ENCODE measurements at regions not wholly inside any gene's neighbourhood (a gene's known extent, or its start where the extent isn't known, plus 50 kb on each side); places are given as distances from the start of the nearest gene placed in this dataset.

DNA sequence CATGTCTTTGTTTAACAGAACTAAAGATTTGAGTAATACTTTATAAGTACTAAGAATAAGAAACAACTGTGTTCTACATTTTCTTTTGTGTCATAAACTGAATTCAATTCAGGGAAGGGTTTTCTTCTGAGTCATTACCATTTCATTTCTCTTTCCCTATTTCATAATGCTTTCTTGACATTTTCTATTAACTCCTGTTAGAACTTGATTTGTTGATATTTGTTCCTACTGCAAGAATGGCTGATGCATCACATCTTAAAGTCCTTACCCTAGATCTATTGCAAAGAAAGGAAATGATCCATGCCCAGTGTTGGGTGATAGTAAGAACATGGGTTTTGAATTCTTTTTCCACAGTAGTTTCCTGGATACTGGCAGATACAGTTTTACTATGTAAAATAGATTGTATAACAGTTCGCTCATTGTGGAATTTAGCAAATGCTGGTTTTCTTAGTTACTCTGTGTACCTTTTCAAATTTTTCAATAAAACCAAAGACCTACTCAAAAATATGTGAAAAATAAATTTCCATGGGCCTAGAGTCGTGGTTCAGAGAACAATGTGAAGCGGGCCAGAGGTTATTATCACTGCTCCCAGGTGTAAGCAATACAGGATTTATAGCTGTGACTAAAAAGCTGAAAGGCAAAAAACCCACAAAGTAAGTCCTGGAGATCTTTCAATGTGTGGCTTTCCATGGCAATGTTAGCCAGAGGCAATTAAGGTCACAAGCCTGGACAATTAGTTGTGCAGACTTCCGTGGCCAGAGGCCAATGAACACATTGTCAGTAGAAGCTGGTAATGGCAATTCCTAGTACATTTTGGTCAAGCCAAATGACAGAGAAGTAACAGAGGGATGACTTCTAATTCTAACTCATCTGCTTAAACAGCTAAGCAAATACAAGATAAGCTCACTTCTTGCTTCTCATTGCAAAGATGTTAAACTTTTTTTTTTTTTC lies 127.3 kb upstream of the FAT4 start:
- H2AFZ ChIP-seq (ENCODE audit: low read depth, low read length) = no peak overlapping the region
- in situ Hi-C loops (cut with MboI) = no loop called here
- FAIRE-seq (no peak), ATAC-seq (no peak), DNase-seq (ENCODE audit: extremely low read depth in 1 of 4, low spot score in 3 of 4) (no peak)
- no peak overlapping the region for H3K4me2 ChIP-seq (ENCODE audit: insufficient read depth, low read length)
- H3K27me3 ChIP-seq (ENCODE audit: control insufficient read depth in 2 of 2, insufficient read depth in 2 of 2, low read length in 2 of 2) = no peaks in the 10 kb centered on the region
- no peaks in the 10 kb centered on the region for H3K36me3 ChIP-seq (ENCODE audit: control insufficient read depth, insufficient read depth, low read length)
- no peak overlapping the region for H3K27ac ChIP-seq (ENCODE audit: extremely low read depth, low read depth, low read length)
- H3K9me3 ChIP-seq (replicated peaks; ENCODE audit: control insufficient read depth, insufficient read depth, low read depth, low read length) = no peaks in the 10 kb centered on the region; the same call in none of the 2 replicates
- no TSS peak for BruUV-seq (replicated peaks)
- no peaks in the 10 kb centered on the region for H3K9me1 ChIP-seq (ENCODE audit: control insufficient read depth, insufficient read depth, low read length)
- ChIA-PET CTCF (ENCODE audit: low intra/inter-chr PET ratio) (no interaction called here), POLR2A (interaction anchor here (0.7 kb wide), 1 partner anchor 714 kb away, joined by 3 read pairs; no protein-coding TSS in a partner anchor)
- no peak overlapping the region for H3K4me3 ChIP-seq
- no peaks in the 10 kb centered on the region for H4K20me1 ChIP-seq (replicated peaks; ENCODE audit: control insufficient read depth, insufficient read depth, low read length)
- H3K4me1 ChIP-seq (replicated peaks in 1 of 2; ENCODE audit: control insufficient read depth in 2 of 2, insufficient read depth in 2 of 2, low read length in 2 of 2) = no peaks in the 10 kb centered on the region
- intact Hi-C loops (cut with micrococcal nuclease) = no loop called here
- H3K9ac ChIP-seq (ENCODE audit: insufficient read depth in 1 of 2, low read depth in 2 of 2, low read length in 2 of 2) = no peak overlapping the region
- TF ChIP-seq NR1H2 (CRISPR knock-in tag; IDR thresholded peaks at IDR 0.05) (no peak), TRIM28 (IDR thresholded peaks at IDR 0.05) (no peak), PURB (CRISPR knock-in tag; IDR thresholded peaks at IDR 0.05; ENCODE audit: low read depth) (no peak), NFIC (IDR thresholded peaks at IDR 0.05) (no peak)
- TF ChIP-seq, protein P1, sequence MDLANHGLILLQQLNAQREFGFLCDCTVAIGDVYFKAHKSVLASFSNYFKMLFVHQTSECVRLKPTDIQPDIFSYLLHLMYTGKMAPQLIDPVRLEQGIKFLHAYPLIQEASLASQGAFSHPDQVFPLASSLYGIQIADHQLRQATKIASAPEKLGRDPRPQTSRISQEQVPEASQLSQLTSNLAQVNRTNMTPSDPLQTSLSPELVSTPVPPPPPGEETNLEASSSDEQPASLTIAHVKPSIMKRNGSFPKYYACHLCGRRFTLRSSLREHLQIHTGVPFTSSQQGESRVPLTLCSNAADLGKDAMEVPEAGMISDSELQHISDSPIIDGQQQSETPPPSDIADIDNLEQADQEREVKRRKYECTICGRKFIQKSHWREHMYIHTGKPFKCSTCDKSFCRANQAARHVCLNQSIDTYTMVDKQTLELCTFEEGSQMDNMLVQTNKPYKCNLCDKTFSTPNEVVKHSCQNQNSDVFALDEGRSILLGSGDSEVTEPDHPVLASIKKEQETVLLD (IDR thresholded peaks at IDR 0.05) = no peak
- WGBS (ENCODE audit: insufficient coverage, low coverage, missing lambda C conversion rate) = 3% methylated on average over 4 of the region's 4 CpGs
- H3K79me2 ChIP-seq (ENCODE audit: control insufficient read depth, insufficient read depth, low read length) = no peaks in the 10 kb centered on the region
